CD4-positive, alpha-beta T cell treated with Interleukin-17A for 4 hours (primary cell): ENCODE measurements at regions not wholly inside any gene's neighbourhood (a gene's known extent, or its start where the extent isn't known, plus 50 kb on each side); places are given as distances from the start of the nearest gene placed in this dataset.

Source experiments
- DNase-seq: peaks from one replicate; pipeline ENCODE4 v3.0.0-alpha.2; 2020; ENCODE audit warnings: mixed read lengths

DNA sequence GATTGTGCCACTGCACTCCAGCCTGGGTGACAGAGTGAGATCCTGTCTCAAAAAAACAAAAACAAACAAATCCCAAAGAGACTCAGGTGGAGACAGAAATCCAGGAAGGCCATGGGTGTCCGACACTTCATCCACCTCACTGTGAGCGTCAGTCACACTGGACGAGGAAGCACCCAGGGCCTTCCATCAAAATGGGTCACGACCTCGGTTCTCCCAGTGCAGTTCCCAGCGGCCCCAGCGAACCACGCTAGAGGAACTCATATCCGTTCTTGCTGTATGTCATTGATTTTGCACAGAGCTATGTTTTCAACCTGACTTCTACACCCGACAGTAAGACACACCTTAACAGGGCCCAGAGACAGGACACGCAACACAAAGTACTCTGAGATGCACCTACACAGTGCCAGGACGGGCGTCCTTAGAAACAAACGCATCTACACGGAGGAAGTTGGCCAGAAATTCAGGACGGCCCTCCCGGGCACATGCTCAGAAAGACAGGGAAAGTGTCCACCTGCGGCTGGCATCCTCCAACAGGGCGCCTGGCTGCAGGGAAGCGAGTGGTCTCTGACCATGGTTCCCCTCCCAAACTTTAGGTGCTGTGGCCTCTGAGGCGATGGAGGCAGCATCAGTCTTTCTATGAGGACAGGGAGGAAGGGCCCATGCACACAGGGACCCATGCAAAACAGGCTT, 410.5 kb downstream of the CTTN start:
- no peak for DNase-seq

DNA sequence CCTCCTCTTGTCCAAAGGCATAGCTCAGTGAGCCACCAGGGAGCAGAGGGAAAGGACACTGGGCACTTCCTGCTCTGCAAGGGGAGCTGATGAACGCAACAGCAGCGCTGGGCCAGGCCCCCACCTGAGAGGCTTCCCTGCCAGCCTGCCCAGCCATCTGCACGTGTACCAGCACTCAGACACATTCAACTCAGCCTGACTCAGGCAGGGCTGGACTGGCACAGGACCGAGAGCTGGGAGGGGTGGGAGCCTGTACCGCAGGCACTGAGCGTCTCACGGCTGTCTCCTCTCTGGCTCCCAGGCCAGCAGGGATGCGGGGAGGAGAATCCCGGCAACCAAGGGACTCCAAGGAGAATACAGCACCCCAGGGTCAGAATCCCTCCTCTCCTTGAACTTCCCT, 411.8 kb downstream of the CTTN start:
- no peak for DNase-seq

DNA sequence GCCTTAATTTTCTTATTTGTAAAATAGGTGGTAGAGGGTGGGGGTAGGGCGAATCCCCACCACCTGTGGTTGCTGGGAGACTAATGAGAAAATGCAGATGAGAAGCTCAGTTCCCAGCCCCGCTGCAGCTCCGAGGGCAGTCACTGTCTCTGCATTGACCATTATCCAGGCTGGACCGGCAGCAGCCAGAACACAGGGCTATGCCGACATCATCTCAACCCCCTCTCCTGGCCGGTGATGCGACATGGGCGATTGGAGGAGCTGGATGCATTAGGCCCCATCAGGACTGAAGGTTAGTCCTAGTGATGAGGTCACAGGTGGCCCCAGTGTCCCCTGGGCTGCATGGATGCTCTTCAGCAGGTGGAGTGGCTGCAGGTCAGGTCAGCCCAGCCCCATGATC, 412.4 kb downstream of the CTTN start:
- DNase-seq, result no peak

DNA sequence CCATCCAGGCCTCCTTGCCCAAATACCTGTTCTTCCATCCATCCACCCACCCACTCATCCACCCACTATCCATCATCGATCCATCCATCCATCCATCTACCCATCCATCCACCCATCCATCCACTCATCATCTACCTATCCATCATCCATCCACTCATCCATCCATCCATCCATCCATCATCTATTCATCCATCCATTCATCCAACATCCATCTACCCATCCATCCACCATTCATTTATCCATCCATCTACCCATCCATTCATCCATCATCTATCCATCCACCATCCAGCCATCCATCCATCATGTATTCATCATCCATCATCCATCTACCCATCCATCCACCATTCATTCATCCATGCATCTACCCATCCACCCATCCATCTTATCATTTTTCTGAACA, 413.2 kb downstream of the CTTN start:
- DNase-seq, result no peak

DNA sequence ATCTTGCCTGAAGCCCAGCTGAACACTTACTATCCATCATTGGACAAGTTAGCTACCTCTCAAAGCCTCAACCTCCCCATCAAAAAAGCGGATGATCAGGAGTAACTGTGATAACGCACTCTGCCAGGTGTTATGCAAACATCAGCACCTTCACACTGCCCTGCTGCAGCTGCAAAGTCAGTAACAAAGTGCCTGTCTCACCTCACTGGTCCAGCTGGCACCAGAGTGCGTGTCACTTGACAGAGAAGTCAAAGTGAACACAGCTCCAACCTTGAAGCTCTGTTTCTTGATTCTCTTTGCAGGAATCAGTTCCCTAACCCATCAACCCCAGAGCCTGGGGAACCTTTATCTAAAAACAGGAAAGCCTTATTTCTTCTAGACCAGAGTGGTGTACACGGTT, 413.6 kb downstream of the CTTN start:
- DNase-seq, result no peak

DNA sequence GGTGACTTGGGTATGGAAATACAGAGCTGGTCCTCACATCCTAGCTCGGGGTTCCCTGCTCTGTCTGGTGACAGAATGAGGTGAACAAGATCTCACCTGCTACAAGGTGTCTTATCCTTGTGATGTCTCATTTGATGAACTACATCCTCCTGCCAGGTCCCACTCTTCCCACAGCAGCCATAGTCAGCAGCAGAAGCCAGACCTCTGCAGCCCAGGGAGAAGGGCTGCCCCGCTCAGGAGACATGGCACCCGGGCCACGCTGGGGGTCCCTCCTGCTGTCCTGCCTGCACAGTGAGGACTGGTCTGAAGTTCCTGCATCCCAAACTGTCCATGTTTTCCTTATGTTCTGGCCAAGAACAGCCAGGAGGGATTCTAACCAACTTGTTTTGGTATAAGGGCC, 414.1 kb downstream of the CTTN start:
- DNase-seq, result no peak

DNA sequence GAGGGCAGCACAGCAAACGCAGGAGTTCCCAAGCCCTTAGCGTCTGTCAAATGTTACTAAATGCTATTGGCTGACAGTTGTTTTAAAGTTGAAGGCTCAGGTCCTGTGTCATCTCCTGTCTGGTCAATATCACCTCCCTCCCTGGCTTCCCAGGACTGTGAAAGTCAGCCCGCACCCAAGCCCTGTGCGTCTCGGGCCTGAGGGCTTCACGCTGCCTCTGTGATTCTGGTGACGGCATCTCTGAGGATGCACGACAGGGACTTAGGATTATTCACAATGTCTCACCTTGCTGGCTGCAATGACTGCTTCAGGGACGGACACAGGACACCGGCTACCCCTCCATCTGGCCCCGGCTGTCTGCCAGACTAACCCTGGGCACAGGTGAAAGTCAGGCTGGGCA, 415.3 kb downstream of the CTTN start:
- DNase-seq, result no peak

DNA sequence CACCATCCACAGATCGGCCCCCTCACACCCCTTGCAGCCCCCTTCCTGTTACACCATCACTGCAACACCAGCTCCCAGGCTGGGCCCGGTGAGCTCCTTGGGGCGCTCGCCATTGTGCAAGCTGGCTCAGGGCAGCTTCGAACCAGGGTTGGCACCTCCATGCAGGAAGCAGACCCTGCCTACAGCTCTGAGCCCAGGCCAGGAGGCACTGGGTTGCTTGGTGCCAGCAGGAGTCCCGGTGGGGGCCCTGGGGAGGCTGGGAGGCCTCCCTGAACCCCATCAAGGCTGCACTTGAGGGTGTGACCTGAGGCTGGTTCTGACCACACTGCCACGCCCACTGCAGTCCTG, 417.1 kb downstream of the CTTN start:
- DNase-seq, result no peak

DNA sequence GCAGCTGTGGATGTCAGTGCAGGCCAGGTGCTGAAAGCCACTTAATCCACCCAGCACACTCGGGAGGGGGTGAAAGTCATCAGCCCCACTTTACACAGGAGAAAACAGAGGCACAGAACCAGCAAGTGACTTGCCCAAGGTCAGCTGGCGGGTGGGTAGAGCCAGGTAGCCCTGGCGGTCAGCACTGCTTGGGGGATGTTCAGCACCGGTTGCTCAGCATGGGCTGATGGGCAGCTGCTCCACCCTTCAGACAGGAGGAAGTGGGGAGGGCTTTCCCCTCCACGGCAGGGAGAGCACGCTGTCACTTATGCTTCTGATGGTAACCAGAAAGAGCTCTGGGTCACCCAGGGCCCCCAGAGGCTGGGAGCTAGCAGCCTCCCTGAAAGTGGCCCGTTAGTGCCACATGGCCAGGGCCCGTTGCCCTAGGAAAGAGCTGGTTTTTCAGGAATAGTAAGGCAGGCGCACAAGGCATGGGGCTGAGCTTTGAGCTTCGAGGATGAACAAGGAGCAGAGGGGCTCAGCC, 417.9 kb downstream of the CTTN start:
- no peak for DNase-seq

DNA sequence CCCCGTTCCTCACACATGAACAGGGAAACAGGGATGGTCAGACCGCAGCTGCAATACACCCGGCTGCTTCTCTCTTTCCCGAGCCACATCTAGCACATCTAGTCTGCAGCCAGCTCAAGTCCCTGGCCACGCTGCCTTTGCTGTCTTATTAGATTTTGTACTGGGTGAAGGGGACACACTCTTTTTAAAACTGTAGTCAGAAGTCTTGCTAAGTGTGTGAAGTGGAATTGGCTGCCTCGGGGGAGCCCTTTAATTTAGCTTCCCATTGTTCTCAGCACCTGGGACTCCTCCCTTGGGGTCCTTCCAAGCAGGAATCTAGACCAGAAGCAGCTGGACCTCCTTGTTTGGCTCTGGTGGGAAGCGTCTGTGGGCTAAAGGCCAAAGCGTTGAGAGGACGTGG, 420.0 kb downstream of the CTTN start:
- DNase-seq, result no peak

DNA sequence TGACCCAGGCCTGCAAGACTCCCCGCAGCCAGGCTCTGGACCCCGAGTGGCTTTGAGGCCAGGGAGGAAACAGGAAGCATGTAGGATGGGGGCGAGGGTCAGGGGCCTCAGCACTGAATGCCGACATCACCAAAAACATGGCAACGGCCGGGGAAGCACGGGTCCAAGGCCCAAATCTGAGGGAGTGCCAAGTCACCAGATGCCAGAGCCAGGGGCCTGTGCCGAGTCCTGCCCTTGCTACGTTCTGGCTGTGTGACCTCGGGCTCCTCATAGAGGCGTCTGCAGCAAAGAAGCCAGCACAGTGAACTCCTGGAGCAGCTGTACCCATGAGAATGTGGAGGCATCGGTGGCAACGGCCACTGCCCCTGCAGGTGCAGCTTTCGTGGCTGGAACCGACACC, 420.7 kb downstream of the CTTN start:
- DNase-seq, result no peak

DNA sequence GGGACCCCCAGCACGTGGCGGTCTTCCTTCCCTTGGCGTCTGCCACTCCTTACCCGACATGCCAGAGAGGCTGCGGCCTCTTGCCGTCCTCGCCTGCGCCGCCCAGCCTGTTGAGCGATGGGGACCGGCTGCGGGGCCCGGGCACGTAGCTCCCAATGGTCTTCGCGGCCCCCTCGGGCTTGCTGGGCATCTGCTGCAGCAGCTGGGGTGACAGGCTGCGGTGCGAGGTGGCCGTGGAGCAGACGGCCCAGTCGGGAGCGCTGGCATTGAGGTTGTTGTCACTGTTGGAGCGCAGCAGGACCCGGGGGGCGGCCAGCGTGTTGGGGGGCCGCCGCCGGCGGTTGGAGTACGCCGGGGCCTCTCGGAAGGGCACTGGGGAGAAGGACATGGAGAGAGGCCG, 422.0 kb downstream of the CTTN start:
- no peak for DNase-seq

DNA sequence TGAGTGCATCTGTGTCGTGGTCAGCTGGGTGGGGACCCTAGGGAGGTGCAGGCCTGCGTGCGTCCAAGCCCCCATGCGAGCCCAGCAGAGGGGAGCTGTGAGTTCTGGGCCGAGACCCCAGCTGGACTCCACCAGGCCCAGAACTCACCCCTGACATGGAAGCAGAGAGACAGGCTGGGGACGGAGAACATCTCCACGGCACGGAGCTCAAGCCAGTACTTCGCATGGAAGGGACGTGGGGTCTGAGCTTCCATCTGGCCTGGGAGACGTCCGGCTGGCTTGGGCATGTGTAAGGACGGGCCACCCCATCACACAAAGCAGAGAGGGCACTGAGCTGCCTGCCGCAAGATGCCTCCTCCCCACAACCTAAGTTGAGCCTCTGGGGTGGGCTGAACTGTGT, 422.4 kb downstream of the CTTN start:
- no peak for DNase-seq

DNA sequence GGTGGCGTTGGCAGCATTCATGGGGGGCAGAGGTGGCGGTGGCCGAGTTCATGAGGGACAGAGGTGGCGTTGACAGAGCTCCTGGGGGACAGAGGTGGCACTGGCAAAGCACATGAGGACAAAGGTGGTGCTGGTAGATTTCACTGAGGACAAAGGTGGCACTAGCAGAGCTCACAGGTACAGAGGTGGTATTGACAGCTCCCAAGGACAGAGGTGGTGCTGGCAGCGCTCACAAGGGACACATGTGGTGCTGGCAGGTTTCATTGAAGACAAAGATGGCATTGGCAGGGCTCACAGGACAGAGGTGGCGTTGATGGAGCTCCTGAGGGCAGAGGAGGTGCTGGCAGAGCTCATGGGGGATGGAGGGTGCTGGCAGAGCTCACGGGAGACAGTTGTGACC, 425.4 kb downstream of the CTTN start:
- DNase-seq, result no peak

DNA sequence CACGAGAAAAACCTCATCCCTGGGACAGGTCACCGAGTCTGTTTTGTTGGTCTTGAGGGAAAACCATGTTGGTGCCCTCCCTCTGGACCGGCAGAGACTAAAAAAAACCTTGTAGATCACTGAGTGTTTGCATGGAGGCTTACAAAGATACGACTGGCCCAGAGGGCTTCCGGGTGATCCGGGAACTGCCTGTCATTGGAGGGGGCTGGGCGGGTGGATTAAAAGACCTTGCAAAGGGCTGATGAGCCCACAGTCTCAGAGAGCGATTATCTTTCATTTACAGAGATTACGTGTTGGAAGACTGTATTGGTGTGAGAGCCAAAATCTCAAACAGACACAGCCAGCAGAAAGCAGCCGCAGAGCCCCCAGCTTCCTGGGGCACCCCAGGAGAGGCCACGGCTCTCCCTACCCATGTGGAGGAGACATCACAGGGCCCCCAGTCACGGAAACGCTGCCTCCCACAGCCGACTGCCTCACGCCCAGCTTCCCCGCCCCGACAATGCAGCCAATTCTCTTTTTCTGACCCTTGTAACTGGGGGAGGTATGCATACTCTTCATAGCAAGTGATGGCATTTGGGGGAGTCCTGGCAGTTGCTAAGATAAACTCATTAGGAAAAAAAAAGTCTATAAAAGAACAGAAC, 426.4 kb downstream of the CTTN start:
- DNase-seq, result no peak

DNA sequence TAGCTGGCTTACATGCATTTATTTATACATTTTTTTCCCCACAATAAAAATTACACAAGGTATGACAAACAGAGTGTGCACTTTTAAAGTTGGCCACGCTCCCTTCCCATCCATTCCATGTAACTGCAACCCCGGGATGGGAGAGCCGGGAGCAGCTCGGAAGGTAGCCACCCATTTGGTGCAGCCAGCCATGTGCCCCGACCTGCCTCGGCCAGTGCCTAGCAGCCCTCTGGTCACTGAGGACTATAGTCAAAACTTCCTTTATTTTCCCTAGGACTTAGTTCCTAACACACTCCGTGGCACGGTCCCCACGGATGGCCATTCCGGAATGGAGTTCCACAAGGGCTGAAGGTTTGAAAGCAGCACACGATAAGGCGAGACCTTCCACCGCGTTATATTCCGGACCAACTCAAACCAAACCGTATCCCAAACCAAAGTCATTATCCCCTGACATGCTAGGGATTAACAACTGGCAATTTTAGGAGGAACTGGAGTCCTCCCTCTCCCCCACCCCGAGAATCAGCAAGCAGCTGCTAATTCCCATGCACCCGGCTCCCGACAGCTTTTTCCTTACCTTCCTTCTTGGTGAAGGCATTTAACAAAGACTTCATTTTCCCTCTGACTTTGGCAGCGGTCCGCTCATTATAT, 426.4 kb downstream of the SHANK2 start:
- DNase-seq, result no peak

DNA sequence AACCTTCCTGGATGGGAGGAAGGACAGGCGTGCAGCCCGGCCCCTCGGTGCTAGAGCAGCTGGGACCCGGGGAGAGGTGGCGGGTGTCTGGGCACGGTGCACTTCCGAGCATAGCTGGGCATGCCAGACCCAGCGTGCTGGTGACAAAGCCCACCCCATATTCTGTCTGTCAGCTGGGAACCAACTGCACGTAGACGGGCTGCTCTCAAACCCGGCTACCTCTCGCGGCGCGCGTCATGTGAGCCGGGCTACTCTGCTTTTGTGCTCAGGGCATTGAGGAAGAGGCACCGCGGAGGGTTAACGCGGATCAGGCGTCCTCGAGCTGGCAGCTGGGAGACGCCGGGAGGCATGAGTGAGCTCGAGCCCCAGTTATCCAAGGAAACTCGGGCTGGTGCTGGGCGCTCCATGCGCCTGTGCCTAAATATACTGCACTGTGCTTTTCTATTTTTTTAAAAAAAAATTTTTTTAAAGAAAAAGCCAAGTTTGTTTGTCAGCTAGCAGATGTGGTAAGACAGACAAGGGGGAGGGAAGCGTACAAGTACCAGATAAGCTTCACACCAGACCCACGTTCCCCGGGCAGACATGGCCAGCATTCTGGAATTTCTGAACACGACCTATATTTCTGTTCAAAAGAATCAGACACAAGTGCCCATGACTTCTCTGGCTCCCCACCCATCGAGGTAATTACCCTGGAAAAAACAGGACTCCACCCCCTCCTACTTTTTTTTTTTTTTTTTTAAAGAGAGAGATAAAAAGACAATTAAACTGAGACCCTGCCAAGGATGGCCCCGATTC, 425.6 kb downstream of the SHANK2 start:
- DNase-seq, result no peak

DNA sequence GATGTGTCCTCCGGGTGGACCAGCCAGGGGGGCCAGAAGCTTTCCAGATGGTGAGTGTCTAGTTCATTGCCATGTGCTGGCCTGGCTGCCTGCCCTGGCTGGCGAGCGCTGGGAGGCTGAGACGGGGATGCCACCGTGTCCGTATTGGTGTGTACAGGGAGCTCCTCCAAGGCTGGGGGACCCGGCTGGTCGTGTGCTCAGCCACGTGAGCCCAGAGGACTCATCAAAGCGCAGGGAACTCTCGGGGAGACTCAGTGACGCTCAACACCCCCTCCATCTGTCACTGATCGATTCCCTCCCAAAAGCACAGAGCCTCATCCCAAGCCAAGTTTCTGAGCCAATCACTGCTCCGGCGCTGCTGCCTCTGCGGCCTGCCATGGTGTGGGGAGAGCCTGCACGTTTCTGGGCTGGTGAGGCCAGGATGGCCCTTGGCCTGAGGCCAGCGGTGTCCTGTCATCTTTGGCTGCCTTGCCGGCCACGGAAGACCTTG, 423.7 kb downstream of the SHANK2 start:
- no peak for DNase-seq

DNA sequence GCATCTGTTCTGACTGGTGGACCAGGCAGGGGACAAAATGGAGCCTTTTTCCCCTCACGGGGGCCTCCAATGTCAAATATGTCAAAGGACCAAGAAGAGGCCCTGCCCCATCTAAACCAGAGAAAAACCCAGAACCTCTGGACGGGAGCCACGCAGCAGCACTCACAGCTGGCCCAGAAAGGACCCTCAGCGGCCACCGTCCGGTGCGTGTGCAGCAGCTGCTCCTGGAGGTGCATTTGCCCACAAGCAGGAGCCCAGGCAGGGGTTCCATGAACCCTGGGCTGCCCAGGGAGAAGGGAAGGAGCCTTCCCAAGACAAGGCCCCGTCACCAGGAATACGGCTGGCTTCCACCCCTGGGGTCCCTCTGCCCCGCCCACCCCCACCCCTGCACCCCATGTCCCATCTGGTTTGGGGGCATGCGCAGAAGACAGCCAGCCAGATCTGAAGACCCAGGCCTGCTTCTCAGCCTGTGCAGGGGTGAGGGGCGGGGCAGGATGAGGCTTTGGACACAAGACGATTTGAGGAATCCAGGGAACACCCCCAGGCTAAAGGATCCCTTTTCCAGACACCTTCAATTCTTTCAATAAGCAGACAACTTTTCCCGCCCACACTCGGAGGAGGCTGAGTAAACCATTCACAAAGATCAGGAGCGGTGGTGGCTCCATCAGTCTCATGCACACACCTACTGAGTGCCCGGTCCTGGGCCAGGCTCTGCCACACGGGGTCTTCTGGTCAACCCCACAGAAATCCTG, 423.1 kb downstream of the SHANK2 start:
- no peak for DNase-seq

DNA sequence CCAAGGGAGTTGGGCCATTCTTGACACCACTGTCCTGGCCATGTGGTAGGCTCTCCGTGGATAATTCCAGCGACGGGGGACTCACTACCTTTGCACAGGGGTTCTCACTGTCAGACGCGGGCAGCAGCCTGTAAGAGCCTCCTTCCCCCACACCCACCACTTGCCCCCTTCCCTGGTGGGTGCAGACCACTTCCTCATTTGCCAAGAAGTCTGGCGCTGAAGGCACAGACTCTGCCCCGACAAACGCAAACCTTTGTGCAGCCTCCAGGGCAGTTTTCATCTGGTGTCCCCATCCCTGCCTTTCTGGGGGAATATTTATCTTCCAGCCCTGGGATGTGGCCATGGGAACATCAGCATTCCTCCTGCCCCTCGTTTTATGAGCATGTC, 422.5 kb downstream of the SHANK2 start:
- no peak for DNase-seq

DNA sequence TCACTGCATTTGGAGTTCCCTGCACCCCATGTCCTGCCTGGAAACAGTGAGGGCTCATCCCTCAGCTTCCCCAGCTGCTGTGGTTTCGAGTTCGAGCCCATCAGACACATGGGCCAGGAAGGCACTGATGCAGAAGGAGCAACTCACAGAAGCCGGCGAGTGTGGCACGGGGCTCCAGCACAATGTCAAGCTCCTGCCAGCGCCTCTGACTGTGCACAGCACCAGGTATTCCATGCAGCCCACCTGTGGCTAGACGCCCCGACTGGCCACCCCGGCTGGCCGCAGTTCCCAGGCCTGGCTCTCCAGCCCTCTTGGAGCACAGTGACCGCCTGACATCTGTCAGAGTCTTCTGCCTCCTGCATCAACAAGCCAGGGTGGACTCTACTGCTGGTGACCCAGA, 419.4 kb downstream of the SHANK2 start:
- no peak for DNase-seq

DNA sequence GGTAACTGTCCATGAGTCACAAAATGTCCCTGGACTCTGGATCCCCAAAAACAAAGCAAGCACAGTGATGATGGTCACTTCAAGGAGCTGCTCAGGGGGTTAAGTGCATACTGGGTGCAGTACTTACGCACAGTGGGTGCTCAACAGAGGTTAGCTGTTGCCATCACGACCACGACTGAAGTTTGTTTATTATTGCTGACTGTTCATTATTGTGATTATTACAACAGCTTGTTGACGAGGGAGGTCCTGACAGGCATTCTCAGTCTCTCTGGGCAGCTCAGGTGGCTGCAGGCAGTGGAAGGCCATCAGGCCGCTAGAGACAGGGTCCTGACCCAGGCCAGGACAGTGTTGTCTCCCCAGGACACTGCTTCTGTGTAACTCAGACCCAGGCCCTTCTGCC, 418.8 kb downstream of the SHANK2 start:
- no peak for DNase-seq
